ENCODE measurements at regions not wholly inside any gene's neighbourhood (a gene's known extent, or its start where the extent isn't known, plus 50 kb on each side); places are given as distances from the start of the nearest gene placed in this dataset.

DNA sequence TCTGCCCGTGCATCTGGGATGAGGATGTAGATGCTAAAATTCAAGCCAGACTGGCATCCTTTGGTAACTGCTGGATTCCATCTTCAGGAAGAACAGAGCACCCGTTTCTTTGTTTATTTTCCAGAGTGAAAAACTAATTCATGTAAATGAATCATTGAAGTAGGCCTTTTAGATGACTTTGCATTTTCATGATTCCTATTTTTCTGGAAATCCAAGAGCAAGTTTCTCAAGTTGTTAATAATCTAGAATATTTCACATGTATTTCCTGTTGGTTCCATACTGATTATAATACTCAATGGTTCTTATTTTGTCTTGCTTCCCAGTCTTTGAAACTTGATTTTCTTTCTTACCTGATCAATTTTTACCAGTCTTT is 328.4 kb downstream of the LPIN1 start:
- Mint-ChIP-seq H3K4me3 (no peak overlapping the region), H3K27me3 (ENCODE audit: insufficient read depth) (peaks cover 3% of the 10 kb centered on the region; the same call in 1 of the 2 replicates), H3K9me3 (no peaks in the 10 kb centered on the region), H3K27ac (no peak overlapping the region; the same call in 1 of the 2 replicates), H3K36me3 (ENCODE audit: low read depth) (no peaks in the 10 kb centered on the region), H3K4me1 (ENCODE audit: low read depth) (peaks cover 32% of the 10 kb centered on the region)
- no peak for DNase-seq
- TF ChIP-seq, protein P1, sequence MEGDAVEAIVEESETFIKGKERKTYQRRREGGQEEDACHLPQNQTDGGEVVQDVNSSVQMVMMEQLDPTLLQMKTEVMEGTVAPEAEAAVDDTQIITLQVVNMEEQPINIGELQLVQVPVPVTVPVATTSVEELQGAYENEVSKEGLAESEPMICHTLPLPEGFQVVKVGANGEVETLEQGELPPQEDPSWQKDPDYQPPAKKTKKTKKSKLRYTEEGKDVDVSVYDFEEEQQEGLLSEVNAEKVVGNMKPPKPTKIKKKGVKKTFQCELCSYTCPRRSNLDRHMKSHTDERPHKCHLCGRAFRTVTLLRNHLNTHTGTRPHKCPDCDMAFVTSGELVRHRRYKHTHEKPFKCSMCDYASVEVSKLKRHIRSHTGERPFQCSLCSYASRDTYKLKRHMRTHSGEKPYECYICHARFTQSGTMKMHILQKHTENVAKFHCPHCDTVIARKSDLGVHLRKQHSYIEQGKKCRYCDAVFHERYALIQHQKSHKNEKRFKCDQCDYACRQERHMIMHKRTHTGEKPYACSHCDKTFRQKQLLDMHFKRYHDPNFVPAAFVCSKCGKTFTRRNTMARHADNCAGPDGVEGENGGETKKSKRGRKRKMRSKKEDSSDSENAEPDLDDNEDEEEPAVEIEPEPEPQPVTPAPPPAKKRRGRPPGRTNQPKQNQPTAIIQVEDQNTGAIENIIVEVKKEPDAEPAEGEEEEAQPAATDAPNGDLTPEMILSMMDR (IDR thresholded peaks at IDR 0.05) = no peak

GRCh38 chr2:12075603-12076002 is 329.2 kb downstream of the LPIN1 start:
- Mint-ChIP-seq H3K27me3 (ENCODE audit: insufficient read depth) (peaks cover 3% of the 10 kb centered on the region), H3K4me3 (no peak overlapping the region), H3K27ac (no peak overlapping the region), H3K9me3 (no peaks in the 10 kb centered on the region), H3K36me3 (ENCODE audit: low read depth) (no peaks in the 10 kb centered on the region), H3K4me1 (ENCODE audit: low read depth) (peaks cover 24% of the 10 kb centered on the region)
- no peak for DNase-seq
- TF ChIP-seq, protein P1 (IDR thresholded peaks at IDR 0.05) = no peak

- TF ChIP-seq, protein P1 (IDR thresholded peaks at IDR 0.05) = no peak
- no peaks in the 10 kb centered on the region for H3K9me3 Mint-ChIP-seq
- H3K27me3 Mint-ChIP-seq (ENCODE audit: insufficient read depth) = peaks cover 3% of the 10 kb centered on the region
- H3K4me1 Mint-ChIP-seq (ENCODE audit: low read depth) = peaks cover 22% of the 10 kb centered on the region
- H3K36me3 Mint-ChIP-seq (ENCODE audit: low read depth) = no peaks in the 10 kb centered on the region
- H3K4me3 Mint-ChIP-seq = no peak overlapping the region
- no peak overlapping the region for H3K27ac Mint-ChIP-seq
- DNase-seq = no peak
These were observed 330.4 kb downstream of the LPIN1 start for GRCh38 chr2:12076810-12077209.

- H3K9me3 Mint-ChIP-seq = no peaks in the 10 kb centered on the region
- TF ChIP-seq, protein P1 (IDR thresholded peaks at IDR 0.05) = no peak
- H3K27ac Mint-ChIP-seq = no peak overlapping the region
- no peak overlapping the region for H3K4me3 Mint-ChIP-seq
- no peaks in the 10 kb centered on the region for H3K36me3 Mint-ChIP-seq (ENCODE audit: low read depth)
- DNase-seq = no peak
- peaks cover 12% of the 10 kb centered on the region for H3K4me1 Mint-ChIP-seq (ENCODE audit: low read depth)
- peaks cover 3% of the 10 kb centered on the region for H3K27me3 Mint-ChIP-seq (ENCODE audit: insufficient read depth)
These were observed 333.9 kb downstream of the LPIN1 start for GRCh38 chr2:12080360-12080759.

- peak; percentile 18 for DNase-seq
- Mint-ChIP-seq H3K4me1 (ENCODE audit: low read depth) (peaks cover 12% of the 10 kb centered on the region), H3K36me3 (ENCODE audit: low read depth) (no peaks in the 10 kb centered on the region), H3K27ac (no peak overlapping the region), H3K4me3 (no peak overlapping the region), H3K27me3 (ENCODE audit: insufficient read depth) (peaks cover 3% of the 10 kb centered on the region), H3K9me3 (no peaks in the 10 kb centered on the region)
- TF ChIP-seq, protein P1 (IDR thresholded peaks at IDR 0.05) = no peak
These were observed 335.2 kb downstream of the LPIN1 start for GRCh38 chr2:12081481-12082210.

Measured in HFFc6 (cell line).